OCI-LY1 (cell line): ENCODE measurements at regions not wholly inside any gene's neighbourhood (a gene's known extent, or its start where the extent isn't known, plus 50 kb on each side); places are given as distances from the start of the nearest gene placed in this dataset.
"Not testable (repeated sequence)": the region's sequence is repeated elsewhere in the genome, so short reads cannot be mapped to it uniquely, and the experiment has no call there.

Experiments
- H2AFZ ChIP-seq: fragments of 200-600 bp; sonication (generic), shearing (Covaris generic); 2 replicates; pipeline ENCODE4 v1.6.0; 2014; ENCODE audit warnings: antibody characterized with exemption, mild to moderate bottlenecking, low read length
- H3F3A ChIP-seq: fragments of 200-600 bp; sonication (generic), shearing (Covaris generic); 2 replicates; pipeline ENCODE4 v1.6.0; 2014; ENCODE audit warnings: mild to moderate bottlenecking, antibody characterized with exemption, low read length, moderate library complexity; ENCODE audit not compliant: insufficient read depth
- H3K27ac ChIP-seq: fragments of 200-600 bp; sonication (generic); 2 replicates; pipeline ENCODE4 v1.5.1; 2014; ENCODE audit warnings: low read length, mixed run types, mild to moderate bottlenecking, low read depth; ENCODE audit not compliant: poor library complexity, severe bottlenecking
- H3K27me3 ChIP-seq: fragments of 200-600 bp; sonication (generic); 2 replicates; pipeline ENCODE4 v1.6.0; 2014; ENCODE audit warnings: antibody characterized with exemption, mild to moderate bottlenecking, low read length, moderate library complexity; ENCODE audit not compliant: insufficient read depth
- H3K36me3 ChIP-seq: fragments of 200-600 bp; sonication (generic); 2 replicates; pipeline ENCODE4 v1.6.1; 2014; ENCODE audit warnings: mild to moderate bottlenecking, antibody characterized with exemption, low read length, moderate library complexity, mixed read lengths; ENCODE audit not compliant: insufficient read depth
- H3K4me1 ChIP-seq: fragments of 200-600 bp; sonication (generic); 2 replicates; pipeline ENCODE4 v1.5.1; 2014; ENCODE audit warnings: mild to moderate bottlenecking, low read length, moderate library complexity; ENCODE audit not compliant: insufficient read depth, severe bottlenecking
- H3K4me2 ChIP-seq: fragments of 200-600 bp; sonication (generic), shearing (Covaris generic); 2 replicates; pipeline ENCODE4 v1.6.1; 2014; ENCODE audit warnings: low read length
- H3K4me3 ChIP-seq: fragments of 200-600 bp; sonication (generic); 2 replicates; pipeline ENCODE4 v1.5.1; 2014; ENCODE audit warnings: low read length, low read depth, mild to moderate bottlenecking, mixed read lengths; ENCODE audit not compliant: poor library complexity, severe bottlenecking
- H3K79me2 ChIP-seq: fragments of 200-600 bp; shearing (Covaris generic); 2 replicates; pipeline ENCODE4 v1.6.1; 2016; ENCODE audit warnings: mixed run types, low read length, mixed read lengths; ENCODE audit not compliant: insufficient read depth
- H3K9ac ChIP-seq: fragments of 200-600 bp; sonication (generic), shearing (Covaris generic); 2 replicates; pipeline ENCODE4 v1.6.1; 2014; ENCODE audit warnings: mild to moderate bottlenecking, low read length, mixed read lengths
- H3K9me2 ChIP-seq: fragments of 200-600 bp; sonication (generic), shearing (Covaris generic); 2 replicates; pipeline ENCODE4 v1.6.1; 2014; ENCODE audit warnings: low read depth, mild to moderate bottlenecking, low read length, mixed read lengths
- H3K9me3 ChIP-seq: fragments of 200-600 bp; shearing (Covaris generic); 2 replicates; pipeline ENCODE4 v1.6.1; 2014; ENCODE audit warnings: low read length, mixed read lengths
- H4K20me1 ChIP-seq: fragments of 200-600 bp; sonication (generic), shearing (Covaris generic); 2 replicates; pipeline ENCODE4 v1.6.0; 2016; ENCODE audit warnings: mild to moderate bottlenecking, low read length; ENCODE audit not compliant: insufficient read depth
- CTCF ChIP-seq: fragments of 200-600 bp; sonication (generic), shearing (Covaris generic); IDR thresholded peaks from 2 replicates; pipeline ENCODE4 v1.5.1; 2017; ENCODE audit warnings: mild to moderate bottlenecking, antibody characterized with exemption, low read length, moderate library complexity, mixed read lengths
- EZH2 ChIP-seq: fragments of 200-600 bp; sonication (generic), shearing (Covaris generic); IDR thresholded peaks from 2 replicates; pipeline ENCODE4 v1.8.0; 2017; ENCODE audit warnings: borderline replicate concordance, mixed run types, mild to moderate bottlenecking, antibody characterized with exemption, low read length, moderate library complexity, mixed read lengths

- TF ChIP-seq CTCF (no peak), EZH2 (no peak)
- Histone ChIP-seq H3K9me2 (no peaks in the 10 kb centered on the region), H3K9me3 (no peaks in the 10 kb centered on the region), H3K36me3 (no peaks in the 10 kb centered on the region), H3K9ac (no peak overlapping the region), H3K4me1 (no peaks in the 10 kb centered on the region), H2AFZ (no peak overlapping the region), H3K27ac (no peak overlapping the region), H3K4me2 (no peak overlapping the region), H3K27me3 (no peaks in the 10 kb centered on the region), H3K79me2 (no peaks in the 10 kb centered on the region), H3F3A (no peaks in the 10 kb centered on the region), H4K20me1 (no peaks in the 10 kb centered on the region), H3K4me3 (no peak overlapping the region)
Observed at GRCh38 chr3:174362556-174362955, 496.6 kb upstream of the NAALADL2 start.

- H3K36me3 ChIP-seq: no peaks in the 10 kb centered on the region
- H3K4me3 ChIP-seq: no peak overlapping the region
- no peak overlapping the region for H3K27ac ChIP-seq
- no peaks in the 10 kb centered on the region for H3K9me3 ChIP-seq
- no peak overlapping the region for H3K9ac ChIP-seq
- H3K9me2 ChIP-seq: no peaks in the 10 kb centered on the region
- no peak for TF ChIP-seq CTCF
- no peak for TF ChIP-seq EZH2
- H3K4me2 ChIP-seq: no peak overlapping the region
- no peaks in the 10 kb centered on the region for H3K4me1 ChIP-seq
- no peaks in the 10 kb centered on the region for H3F3A ChIP-seq
- H3K79me2 ChIP-seq: no peaks in the 10 kb centered on the region
- no peaks in the 10 kb centered on the region for H4K20me1 ChIP-seq
- no peak overlapping the region for H2AFZ ChIP-seq
- H3K27me3 ChIP-seq: no peaks in the 10 kb centered on the region
Observed at GRCh38 chr3:174363256-174363655, 495.9 kb upstream of the NAALADL2 start.

- no peaks in the 10 kb centered on the region for H4K20me1 ChIP-seq
- TF ChIP-seq CTCF (no peak), EZH2 (no peak)
- no peaks in the 10 kb centered on the region for H3K9me3 ChIP-seq
- no peaks in the 10 kb centered on the region for H3K36me3 ChIP-seq
- H3K9ac ChIP-seq: no peak overlapping the region
- no peak overlapping the region for H3K4me3 ChIP-seq
- H3K4me1 ChIP-seq: no peaks in the 10 kb centered on the region
- no peaks in the 10 kb centered on the region for H3K27me3 ChIP-seq
- no peak overlapping the region for H3K27ac ChIP-seq
- H3F3A ChIP-seq: no peaks in the 10 kb centered on the region
- H3K79me2 ChIP-seq: no peaks in the 10 kb centered on the region
- H3K4me2 ChIP-seq: no peak overlapping the region
- no peak overlapping the region for H2AFZ ChIP-seq
- no peaks in the 10 kb centered on the region; the same call in 1 of the 2 replicates for H3K9me2 ChIP-seq
Observed at GRCh38 chr3:174365796-174366195, 493.3 kb upstream of the NAALADL2 start.

- H2AFZ ChIP-seq, H3K4me3 ChIP-seq, H4K20me1 ChIP-seq, H3K9me3 ChIP-seq, H3K4me2 ChIP-seq, H3K27me3 ChIP-seq, H3K79me2 ChIP-seq, H3K4me1 ChIP-seq, H3K36me3 ChIP-seq, H3F3A ChIP-seq, H3K9me2 ChIP-seq, H3K9ac ChIP-seq, H3K27ac ChIP-seq: not testable (repeated sequence)
Observed at GRCh38 chr3:174366904-174367303, 492.2 kb upstream of the NAALADL2 start.
